DND-41 (cell line): ENCODE measurements at regions not wholly inside any gene's neighbourhood (a gene's known extent, or its start where the extent isn't known, plus 50 kb on each side); places are given as distances from the start of the nearest gene placed in this dataset.

Experiments used
- ATAC-seq: fragments of 200-7000 bp; cut with Tn5 transposase; 3 replicates; pipeline ENCODE4 v1.9.1; 2021; ENCODE audit warnings: low read depth; ENCODE audit not compliant: insufficient read depth
- DNase-seq: peaks from one replicate; pipeline ENCODE4 v3.0.0-alpha.2; 2020
- H2AFZ ChIP-seq: 2 replicates; pipeline ENCODE4 v1.6.0; 2012; ENCODE audit warnings: low read depth, low read length
- H3K27ac ChIP-seq: 2 replicates; pipeline ENCODE4 v1.5.1; 2012; ENCODE audit warnings: low read length, inconsistent platforms
- H3K27me3 ChIP-seq: fragments of 200-600 bp; sonication (generic); 2 replicates; pipeline ENCODE4 v1.6.0; 2012; ENCODE audit warnings: low read length, mild to moderate bottlenecking, inconsistent platforms; ENCODE audit not compliant: insufficient read depth, poor library complexity
- H3K36me3 ChIP-seq: 2 replicates; pipeline ENCODE4 v1.5.1; 2012; ENCODE audit warnings: low read length, inconsistent platforms; ENCODE audit not compliant: insufficient read depth
- H3K4me1 ChIP-seq: 2 replicates; pipeline ENCODE4 v1.5.1; 2012; ENCODE audit warnings: mild to moderate bottlenecking, low read length; ENCODE audit not compliant: insufficient read depth
- H3K4me2 ChIP-seq: 2 replicates; pipeline ENCODE4 v1.6.0; 2012; ENCODE audit warnings: mild to moderate bottlenecking, moderate library complexity, low read length, inconsistent platforms; ENCODE audit not compliant: insufficient read depth
- H3K4me3 ChIP-seq, 2 experiments: fragments of 200-600 bp in 1 of 2; shearing (Covaris generic) in 1 of 2; 2 replicates each; pipeline ENCODE4 v1.5.1; 2012 to 2016; ENCODE audit warnings: inconsistent platforms in 2 of 2, low read length in 2 of 2, mild to moderate bottlenecking in 2 of 2, low read depth in 1 of 2, moderate library complexity in 1 of 2
- H3K79me2 ChIP-seq: 2 replicates; pipeline ENCODE4 v1.6.0; 2012; ENCODE audit warnings: low read length, inconsistent platforms; ENCODE audit not compliant: insufficient read depth
- H3K9ac ChIP-seq: 2 replicates; pipeline ENCODE4 v1.6.0; 2012; ENCODE audit warnings: low read depth, mild to moderate bottlenecking, inconsistent platforms, low read length, moderate library complexity
- H3K9me3 ChIP-seq: 2 replicates; pipeline ENCODE4 v1.5.1; 2012; ENCODE audit warnings: low read length, moderate library complexity, mild to moderate bottlenecking, inconsistent platforms; ENCODE audit not compliant: insufficient read depth, severe bottlenecking
- H4K20me1 ChIP-seq: 2 replicates; pipeline ENCODE4 v1.6.0; 2012; ENCODE audit warnings: low read length; ENCODE audit not compliant: insufficient read depth
- CTCF ChIP-seq: IDR thresholded peaks from 2 replicates; pipeline ENCODE4 v1.5.1; 2012; ENCODE audit warnings: borderline replicate concordance, low read length, moderate library complexity, mild to moderate bottlenecking; ENCODE audit not compliant: poor library complexity, severe bottlenecking; ENCODE audit errors: extremely low read depth
- EZH2 ChIP-seq: IDR thresholded peaks from 3 replicates; pipeline ENCODE4 v1.6.1; 2012; ENCODE audit warnings: borderline replicate concordance, low read depth, mild to moderate bottlenecking, moderate library complexity, low read length, inconsistent platforms; ENCODE audit not compliant: severe bottlenecking

- H3K4me1 ChIP-seq = no peaks in the 10 kb centered on the region
- H3K79me2 ChIP-seq = no peaks in the 10 kb centered on the region
- DNase-seq = no peak
- H2AFZ ChIP-seq = no peak overlapping the region
- H3K4me2 ChIP-seq = no peak overlapping the region
- H3K4me3 ChIP-seq = no peak overlapping the region
- no peak overlapping the region for H3K27ac ChIP-seq
- no peaks in the 10 kb centered on the region for H3K36me3 ChIP-seq
- no peak for ATAC-seq
- TF ChIP-seq EZH2 = no peak
- TF ChIP-seq CTCF = no peak
- H3K9ac ChIP-seq = no peak overlapping the region
- no peaks in the 10 kb centered on the region for H4K20me1 ChIP-seq
- H3K27me3 ChIP-seq = no peaks in the 10 kb centered on the region
- H3K9me3 ChIP-seq = peaks cover 4% of the 10 kb centered on the region
Measured at GRCh38 chr2:236847538-236848263, 238.0 kb upstream of the COPS8 start.

DNA sequence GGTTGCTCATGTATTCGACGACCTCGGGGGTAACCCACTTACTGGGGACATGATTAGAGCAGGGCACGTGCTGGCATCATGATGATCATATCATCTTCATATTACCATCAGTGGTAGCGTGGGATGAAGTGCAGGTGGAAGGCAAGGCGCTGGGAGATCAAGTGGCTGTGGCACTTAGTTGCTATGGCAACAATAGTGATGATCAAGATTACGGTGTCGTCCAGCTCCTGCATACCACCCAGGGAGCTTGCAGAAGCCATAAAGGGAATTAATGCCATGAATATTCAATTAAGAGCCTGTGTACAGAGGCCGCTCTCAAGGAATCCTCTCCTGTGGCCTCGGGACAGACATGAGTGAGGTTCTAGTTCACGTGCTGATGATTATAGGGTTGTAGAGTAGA lies 237.2 kb upstream of the COPS8 start:
- no peaks in the 10 kb centered on the region for H4K20me1 ChIP-seq
- no peak overlapping the region for H3K9ac ChIP-seq
- no peak overlapping the region for H2AFZ ChIP-seq
- no peak for DNase-seq
- no peak overlapping the region for H3K27ac ChIP-seq
- no peaks in the 10 kb centered on the region for H3K36me3 ChIP-seq
- no peak overlapping the region for H3K4me3 ChIP-seq
- ATAC-seq = no peak
- TF ChIP-seq CTCF (no peak), EZH2 (no peak)
- peaks cover 4% of the 10 kb centered on the region for H3K9me3 ChIP-seq
- no peaks in the 10 kb centered on the region for H3K27me3 ChIP-seq
- no peak overlapping the region for H3K4me2 ChIP-seq
- no peaks in the 10 kb centered on the region for H3K4me1 ChIP-seq
- no peaks in the 10 kb centered on the region for H3K79me2 ChIP-seq

DNA sequence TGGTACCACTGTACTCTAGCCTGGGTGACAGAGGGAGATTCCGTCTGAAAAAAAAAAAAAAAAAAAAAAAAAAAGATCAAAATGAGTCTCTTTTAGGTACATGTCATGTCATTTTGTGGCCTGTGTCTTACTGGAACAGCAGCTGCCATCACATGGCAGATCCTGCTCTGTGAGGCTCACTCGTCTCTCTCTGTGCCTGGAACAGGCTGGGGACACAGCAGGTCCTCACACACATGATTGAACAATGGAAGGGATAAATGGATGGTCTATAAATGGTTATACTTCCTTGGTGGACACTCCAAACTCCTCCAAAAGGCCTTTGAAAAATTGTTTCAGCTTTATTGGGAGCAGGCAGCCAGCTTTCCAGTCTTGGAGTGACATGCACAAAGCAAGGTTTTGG lies 236.2 kb upstream of the COPS8 start:
- Histone ChIP-seq H3K79me2 (no peaks in the 10 kb centered on the region), H3K4me1 (no peaks in the 10 kb centered on the region), H3K36me3 (no peaks in the 10 kb centered on the region), H2AFZ (no peak overlapping the region), H3K4me3 (no peak overlapping the region), H3K9me3 (peaks cover 4% of the 10 kb centered on the region), H3K27ac (no peak overlapping the region), H4K20me1 (no peaks in the 10 kb centered on the region), H3K9ac (no peak overlapping the region), H3K27me3 (no peaks in the 10 kb centered on the region), H3K4me2 (no peak overlapping the region)
- TF ChIP-seq EZH2 (no peak), CTCF (no peak)
- DNase-seq (no peak), ATAC-seq (no peak)

- Histone ChIP-seq H3K27ac (no peak overlapping the region), H3K9me3 (peaks cover 1% of the 10 kb centered on the region), H4K20me1 (no peaks in the 10 kb centered on the region), H3K4me2 (no peak overlapping the region), H3K36me3 (no peaks in the 10 kb centered on the region), H3K9ac (no peak overlapping the region), H3K27me3 (no peaks in the 10 kb centered on the region), H3K4me1 (no peaks in the 10 kb centered on the region), H3K79me2 (no peaks in the 10 kb centered on the region), H2AFZ (no peak overlapping the region), H3K4me3 (no peak overlapping the region)
- DNase-seq (no peak), ATAC-seq (no peak)
- TF ChIP-seq CTCF (no peak), EZH2 (no peak)
Measured at GRCh38 chr2:236849940-236850339, 235.7 kb upstream of the COPS8 start.
